Psoas muscle (tissue), 7 donors: ENCODE measurements at regions not wholly inside any gene's neighbourhood (a gene's known extent, or its start where the extent isn't known, plus 50 kb on each side); places are given as distances from the start of the nearest gene placed in this dataset.
A peak's percentile ranks its signal among the peaks of the same experiment; 100 is the strongest.

Experiments used
- ATAC-seq, 4 donors: fragments of 200-7000 bp; cut with Tn5 transposase; one replicate each; pipeline ENCODE4 v1.9.1; 2020; ENCODE audit warnings: moderate library complexity in 3 of 4, mild to moderate bottlenecking in 2 of 4
- DNase-seq, 2 donors: peaks; one replicate each; pipeline ENCODE4 v3.0.0-alpha.2; 2020
- H3K27ac ChIP-seq: fragments of 200-600 bp; one replicate; pipeline ENCODE4 v1.8.0; 2022
- H3K27me3 ChIP-seq, 3 donors: fragments of 200-600 bp in 1 of 3; one replicate each; pipeline versions ENCODE4 v1.6.1 to v1.8.0; 2013 to 2022; ENCODE audit warnings: low read length in 2 of 3, mild to moderate bottlenecking in 2 of 3, moderate library complexity in 1 of 3; ENCODE audit not compliant: insufficient read depth in 3 of 3
- H3K36me3 ChIP-seq, 2 donors: fragments of 200-600 bp in 1 of 2; one replicate each; pipeline versions ENCODE4 v1.6.1 to v1.8.0; 2013 to 2022; ENCODE audit warnings: low read depth in 1 of 2, mild to moderate bottlenecking in 1 of 2, moderate library complexity in 1 of 2; ENCODE audit not compliant: insufficient read depth in 1 of 2
- H3K4me1 ChIP-seq: fragments of 200-600 bp; one replicate; pipeline ENCODE4 v1.8.0; 2022
- H3K4me3 ChIP-seq: fragments of 200-600 bp; one replicate; pipeline ENCODE4 v1.8.0; 2022; ENCODE audit warnings: mild to moderate bottlenecking
- H3K9me3 ChIP-seq: fragments of 200-600 bp; one replicate; pipeline ENCODE4 v1.8.0; 2022
- WGBS, 3 donors: extraction: QIAGEN DNeasy Blood & Tissue Kit; methylation state at CpG; one replicate each; pipeline versions ENCODE4 v1.1.6 to v1.1.7; 2013; 5-methylcytosine and 5-hydroxymethylcytosine counted together
- intact Hi-C, 2 donors: fragments of 100-400 bp; cut with DNase I; formaldehyde crosslinking; loops; one replicate each; pipeline versions ENCODE4 v1.11.0 to v1.14.2; 2022
- TF ChIP-seq, protein P1 (sequence below): fragments of 200-600 bp; IDR thresholded peaks from one replicate; pipeline ENCODE4 v1.8.0; 2022; ENCODE audit warnings: antibody characterized with exemption
- donor health status: healthy with polysubstance abuse.
- donor health status: DM: no; HTN: no; CAD: no; lungs with moderate emphysema.
- donor health status: Bipolar disorder and iron deficiency.
- donor health status: healthy.
- donor health status: DM: yes; HTN: yes; CAD: no.
- donor health status: DM: no; HTN: no; CAD: no.
- donor health status: DM: yes; HTN: yes; CAD: no.

DNA sequence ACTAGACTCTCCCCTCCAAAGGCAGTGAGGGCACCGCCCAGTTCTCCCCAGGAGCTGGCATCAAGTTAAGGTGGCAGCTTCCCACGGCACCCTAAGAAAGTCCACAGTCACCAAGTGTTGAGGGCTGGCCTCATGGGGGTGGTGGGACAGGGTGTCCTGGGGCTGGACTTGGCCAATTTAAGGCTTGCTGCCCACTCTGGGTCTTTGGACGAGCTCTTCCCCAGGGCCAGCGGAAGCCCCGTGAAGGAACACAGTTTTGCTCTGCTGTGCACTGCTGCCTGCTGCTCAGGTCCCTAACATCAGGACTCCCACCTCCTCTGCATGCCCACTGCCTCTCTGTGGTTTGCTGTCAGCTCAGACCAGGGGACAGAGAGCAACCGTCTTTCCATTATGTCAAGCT is 57.3 kb upstream of the TMEM72 start:
- H3K4me3 ChIP-seq, result no peak overlapping the region
- DNase-seq, result peak in 1 of 2 donors; percentile 15
- 78 to 85% (median 81%) methylated on average over 6 of the region's 6 CpGs for WGBS, 3 donors
- H3K36me3 ChIP-seq, result no peaks in the 10 kb centered on the region
- H3K27ac ChIP-seq, result no peak overlapping the region
- no peak for ATAC-seq
- intact Hi-C loops, result no loop called here
- no peaks in the 10 kb centered on the region for H3K9me3 ChIP-seq
- no peaks in the 10 kb centered on the region for H3K4me1 ChIP-seq
- H3K27me3 ChIP-seq, result no peaks in the 10 kb centered on the region
- TF ChIP-seq, protein P1, sequence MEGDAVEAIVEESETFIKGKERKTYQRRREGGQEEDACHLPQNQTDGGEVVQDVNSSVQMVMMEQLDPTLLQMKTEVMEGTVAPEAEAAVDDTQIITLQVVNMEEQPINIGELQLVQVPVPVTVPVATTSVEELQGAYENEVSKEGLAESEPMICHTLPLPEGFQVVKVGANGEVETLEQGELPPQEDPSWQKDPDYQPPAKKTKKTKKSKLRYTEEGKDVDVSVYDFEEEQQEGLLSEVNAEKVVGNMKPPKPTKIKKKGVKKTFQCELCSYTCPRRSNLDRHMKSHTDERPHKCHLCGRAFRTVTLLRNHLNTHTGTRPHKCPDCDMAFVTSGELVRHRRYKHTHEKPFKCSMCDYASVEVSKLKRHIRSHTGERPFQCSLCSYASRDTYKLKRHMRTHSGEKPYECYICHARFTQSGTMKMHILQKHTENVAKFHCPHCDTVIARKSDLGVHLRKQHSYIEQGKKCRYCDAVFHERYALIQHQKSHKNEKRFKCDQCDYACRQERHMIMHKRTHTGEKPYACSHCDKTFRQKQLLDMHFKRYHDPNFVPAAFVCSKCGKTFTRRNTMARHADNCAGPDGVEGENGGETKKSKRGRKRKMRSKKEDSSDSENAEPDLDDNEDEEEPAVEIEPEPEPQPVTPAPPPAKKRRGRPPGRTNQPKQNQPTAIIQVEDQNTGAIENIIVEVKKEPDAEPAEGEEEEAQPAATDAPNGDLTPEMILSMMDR, result no peak

- TF ChIP-seq, protein P1, result no peak
- H3K36me3 ChIP-seq, result no peaks in the 10 kb centered on the region
- intact Hi-C loops, result loop anchor here in 1 of 2 donors (5.0 kb wide), 1 partner anchor 548 kb away; no protein-coding TSS in a partner anchor
- no peaks in the 10 kb centered on the region for H3K9me3 ChIP-seq
- no peaks in the 10 kb centered on the region for H3K27me3 ChIP-seq
- 54 to 69% (median 69%) methylated on average over 9 of the region's 9 CpGs for WGBS, 3 donors
- no peaks in the 10 kb centered on the region for H3K4me1 ChIP-seq
- no peak overlapping the region for H3K27ac ChIP-seq
- ATAC-seq (no peak), DNase-seq (peak in 1 of 2 donors; percentile 11)
- H3K4me3 ChIP-seq, result no peak overlapping the region
These were observed 56.3 kb upstream of the TMEM72 start for GRCh38 chr10:44854693-44855350.

DNA sequence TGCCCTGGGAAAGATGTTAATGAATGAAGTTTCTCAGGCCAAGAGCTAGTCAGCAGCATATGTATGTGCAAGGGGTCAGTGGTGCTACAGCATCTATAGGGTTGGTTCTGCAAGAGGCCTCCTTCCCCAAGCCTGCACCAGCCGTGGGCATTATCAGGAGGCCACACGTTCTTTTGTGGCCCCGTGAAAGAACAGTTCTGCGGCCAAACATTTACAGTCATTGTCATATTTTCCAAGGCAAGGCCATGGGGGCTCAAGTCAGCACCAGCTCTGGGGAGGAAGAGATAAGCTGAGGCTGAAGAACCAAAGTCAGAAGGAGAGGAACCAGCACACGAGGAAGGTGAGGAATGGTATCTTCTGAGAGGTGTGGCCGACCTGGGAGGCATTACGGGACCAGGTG is 54.4 kb upstream of the TMEM72 start:
- ATAC-seq (no peak), DNase-seq (peak in 1 of 2 donors; percentile 21)
- Histone ChIP-seq H3K36me3 (no peaks in the 10 kb centered on the region), H3K4me1 (no peaks in the 10 kb centered on the region), H3K4me3 (no peak overlapping the region), H3K27me3 (no peaks in the 10 kb centered on the region), H3K27ac (no peak overlapping the region), H3K9me3 (no peaks in the 10 kb centered on the region)
- 92 to 96% (median 93%) methylated on average over 7 of the region's 7 CpGs for WGBS, 3 donors
- intact Hi-C loops, result loop anchor here in 1 of 2 donors (5.0 kb wide), 1 partner anchor 549 kb away; no protein-coding TSS in a partner anchor
- TF ChIP-seq, protein P1, result no peak

- TF ChIP-seq, protein P1, result peak; percentile 96
- peak; percentile 58 to 80 for DNase-seq
- no peak overlapping the region for H3K27ac ChIP-seq
- no peaks in the 10 kb centered on the region for H3K9me3 ChIP-seq
- WGBS, 3 donors, result 40 to 47% (median 41%) methylated on average over 9 of the region's 9 CpGs
- H3K4me1 ChIP-seq, result no peaks in the 10 kb centered on the region
- no peak overlapping the region for H3K4me3 ChIP-seq
- H3K36me3 ChIP-seq, result no peaks in the 10 kb centered on the region
- intact Hi-C loops, result loop anchor here in 1 of 2 donors (5.0 kb wide), 1 partner anchor 550 kb away; no protein-coding TSS in a partner anchor
- no peaks in the 10 kb centered on the region for H3K27me3 ChIP-seq
- peak; percentile 80 to 88 (median 82) for ATAC-seq
These were observed 53.6 kb upstream of the TMEM72 start for GRCh38 chr10:44857363-44858016.
